ENCODE measurements at regions not wholly inside any gene's neighbourhood (a gene's known extent, or its start where the extent isn't known, plus 50 kb on each side); places are given as distances from the start of the nearest gene placed in this dataset.

DNA sequence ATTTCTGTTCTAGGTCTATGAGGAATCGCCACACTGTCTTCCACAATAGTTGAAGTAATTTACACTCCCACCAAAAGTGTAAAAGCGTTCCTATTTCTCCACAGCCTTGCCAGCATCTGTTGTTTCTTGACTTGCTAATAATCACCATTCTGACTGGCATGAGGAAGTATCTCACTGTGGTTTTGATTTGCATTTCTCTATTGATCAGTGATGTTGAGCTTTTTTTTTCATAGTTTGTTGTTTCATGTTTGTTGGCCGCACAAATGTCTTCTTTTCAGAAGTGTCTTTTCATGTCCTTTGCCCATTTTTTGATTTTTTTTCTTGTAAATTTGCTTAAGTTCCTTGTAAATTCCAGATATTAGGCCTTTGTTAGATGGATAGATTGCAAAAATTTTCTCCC, 867.1 kb downstream of the DTWD2 start:
- TF ChIP-seq, protein P1, sequence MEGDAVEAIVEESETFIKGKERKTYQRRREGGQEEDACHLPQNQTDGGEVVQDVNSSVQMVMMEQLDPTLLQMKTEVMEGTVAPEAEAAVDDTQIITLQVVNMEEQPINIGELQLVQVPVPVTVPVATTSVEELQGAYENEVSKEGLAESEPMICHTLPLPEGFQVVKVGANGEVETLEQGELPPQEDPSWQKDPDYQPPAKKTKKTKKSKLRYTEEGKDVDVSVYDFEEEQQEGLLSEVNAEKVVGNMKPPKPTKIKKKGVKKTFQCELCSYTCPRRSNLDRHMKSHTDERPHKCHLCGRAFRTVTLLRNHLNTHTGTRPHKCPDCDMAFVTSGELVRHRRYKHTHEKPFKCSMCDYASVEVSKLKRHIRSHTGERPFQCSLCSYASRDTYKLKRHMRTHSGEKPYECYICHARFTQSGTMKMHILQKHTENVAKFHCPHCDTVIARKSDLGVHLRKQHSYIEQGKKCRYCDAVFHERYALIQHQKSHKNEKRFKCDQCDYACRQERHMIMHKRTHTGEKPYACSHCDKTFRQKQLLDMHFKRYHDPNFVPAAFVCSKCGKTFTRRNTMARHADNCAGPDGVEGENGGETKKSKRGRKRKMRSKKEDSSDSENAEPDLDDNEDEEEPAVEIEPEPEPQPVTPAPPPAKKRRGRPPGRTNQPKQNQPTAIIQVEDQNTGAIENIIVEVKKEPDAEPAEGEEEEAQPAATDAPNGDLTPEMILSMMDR (IDR thresholded peaks at IDR 0.05) = no peak
- TF ChIP-seq EZH2 (IDR thresholded peaks at IDR 0.05) (no peak), EZH2phosphoT487 (IDR thresholded peaks at IDR 0.05) (no peak)

Measured in neural progenitor cell (in vitro differentiated cells).